NK-92 treated with Interleukin-12 subunit alpha and Interleukin-12 subunit beta, amount 100 ng/mL, for 24 hours (cell line): ENCODE measurements at regions not wholly inside any gene's neighbourhood (a gene's known extent, or its start where the extent isn't known, plus 50 kb on each side); places are given as distances from the start of the nearest gene placed in this dataset.

ENCODE experiments used
- DNase-seq: peaks from one replicate; lab custom pipeline; 2025; lab: John Stamatoyannopoulos, UW

- no peak for DNase-seq
Observed at GRCh38 chr6:6525933-6526332, 62.6 kb upstream of the LY86 start.

- DNase-seq = no peak
Observed at GRCh38 chr6:6529275-6529674, 59.2 kb upstream of the LY86 start.

GRCh38 chr6:6533176-6533575, 55.3 kb upstream of the LY86 start:
- DNase-seq = no peak

GRCh38 chr6:6534399-6534798, 54.1 kb upstream of the LY86 start:
- no peak for DNase-seq

- no peak for DNase-seq
Observed at GRCh38 chr6:6537488-6538260, 50.8 kb upstream of the LY86 start.

GRCh38 chr6:6538261-6538660, 50.3 kb upstream of the LY86 start:
- no peak for DNase-seq
